H1 (cell line): ENCODE measurements at regions not wholly inside any gene's neighbourhood (a gene's known extent, or its start where the extent isn't known, plus 50 kb on each side); places are given as distances from the start of the nearest gene placed in this dataset.

Source experiments
- ASH2L ChIP-seq: fragments of 200-600, 300-600 bp; sonication (generic); IDR thresholded peaks from one replicate; pipeline ENCODE4 v1.7.1; 2017; ENCODE audit warnings: low read length
- EZH2 ChIP-seq: fragments of 200-600 bp; sonication (generic); IDR thresholded peaks from 2 replicates; pipeline ENCODE4 v1.7.1; 2012; ENCODE audit warnings: low read depth, mild to moderate bottlenecking, moderate library complexity, low read length, inconsistent platforms; ENCODE audit not compliant: severe bottlenecking
- JUND ChIP-seq: IDR thresholded peaks from 2 replicates; pipeline ENCODE4 v1.6.1; 2011; ENCODE audit warnings: mild to moderate bottlenecking, improper control_type of control experiment, low read length
- MAFK ChIP-seq: IDR thresholded peaks from 2 replicates; pipeline ENCODE4 v1.6.1; 2012; ENCODE audit warnings: low read depth, mild to moderate bottlenecking, improper control_type of control experiment, low read length
- NRF1 ChIP-seq: IDR thresholded peaks from 2 replicates; pipeline ENCODE4 v1.6.1; 2011; ENCODE audit warnings: mild to moderate bottlenecking, low read depth, low read length, improper control_type of control experiment
- POLR2AphosphoS5 ChIP-seq: IDR thresholded peaks from 2 replicates; pipeline ENCODE4 v1.6.1; 2011; ENCODE audit warnings: low read depth, low read length
- SP2 ChIP-seq: IDR thresholded peaks from 2 replicates; pipeline ENCODE4 v1.6.1; 2012; ENCODE audit warnings: mild to moderate bottlenecking, low read length, inconsistent platforms
- SP4 ChIP-seq: IDR thresholded peaks from 2 replicates; pipeline ENCODE4 v1.6.1; 2012; ENCODE audit warnings: low read length, inconsistent platforms
- TAF1 ChIP-seq: IDR thresholded peaks from 2 replicates; pipeline ENCODE4 v1.6.1; 2011; ENCODE audit warnings: mild to moderate bottlenecking, low read depth, low read length
- TCF12 ChIP-seq: IDR thresholded peaks from 2 replicates; pipeline ENCODE4 v1.6.1; 2011; ENCODE audit warnings: low read depth, mild to moderate bottlenecking, low read length
- TF ChIP-seq, protein P1 (sequence below), 3 experiments: IDR thresholded peaks; 1 replicate in 2 of 3; 2 replicates in 1 of 3; pipeline versions ENCODE4 v1.5.1 to v1.6.1; 2011; ENCODE audit warnings: low read length in 3 of 3, mild to moderate bottlenecking in 3 of 3, inconsistent platforms in 2 of 3, low read depth in 1 of 3, moderate library complexity in 1 of 3; ENCODE audit not compliant: insufficient read depth in 1 of 3; ENCODE audit errors: control extremely low read depth in 1 of 3
- TF ChIP-seq, protein P2 (sequence below): IDR thresholded peaks from 2 replicates; pipeline ENCODE4 v1.6.1; 2011; ENCODE audit warnings: low read depth, mild to moderate bottlenecking, low read length; ENCODE audit not compliant: insufficient read depth

- TF ChIP-seq, protein P1, sequence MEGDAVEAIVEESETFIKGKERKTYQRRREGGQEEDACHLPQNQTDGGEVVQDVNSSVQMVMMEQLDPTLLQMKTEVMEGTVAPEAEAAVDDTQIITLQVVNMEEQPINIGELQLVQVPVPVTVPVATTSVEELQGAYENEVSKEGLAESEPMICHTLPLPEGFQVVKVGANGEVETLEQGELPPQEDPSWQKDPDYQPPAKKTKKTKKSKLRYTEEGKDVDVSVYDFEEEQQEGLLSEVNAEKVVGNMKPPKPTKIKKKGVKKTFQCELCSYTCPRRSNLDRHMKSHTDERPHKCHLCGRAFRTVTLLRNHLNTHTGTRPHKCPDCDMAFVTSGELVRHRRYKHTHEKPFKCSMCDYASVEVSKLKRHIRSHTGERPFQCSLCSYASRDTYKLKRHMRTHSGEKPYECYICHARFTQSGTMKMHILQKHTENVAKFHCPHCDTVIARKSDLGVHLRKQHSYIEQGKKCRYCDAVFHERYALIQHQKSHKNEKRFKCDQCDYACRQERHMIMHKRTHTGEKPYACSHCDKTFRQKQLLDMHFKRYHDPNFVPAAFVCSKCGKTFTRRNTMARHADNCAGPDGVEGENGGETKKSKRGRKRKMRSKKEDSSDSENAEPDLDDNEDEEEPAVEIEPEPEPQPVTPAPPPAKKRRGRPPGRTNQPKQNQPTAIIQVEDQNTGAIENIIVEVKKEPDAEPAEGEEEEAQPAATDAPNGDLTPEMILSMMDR (IDR thresholded peaks at IDR 0.05; ENCODE audit: control extremely low read depth in 1 of 3, insufficient read depth in 1 of 3, low read depth in 1 of 3, low read length in 3 of 3): no peak
- TF ChIP-seq TAF1 (no peak), JUND (no peak), TCF12 (no peak), MAFK (no peak), SP4 (no peak), POLR2AphosphoS5 (no peak), EZH2 (no peak), ASH2L (no peak), SP2 (no peak), NRF1 (no peak)
- TF ChIP-seq, protein P2, sequence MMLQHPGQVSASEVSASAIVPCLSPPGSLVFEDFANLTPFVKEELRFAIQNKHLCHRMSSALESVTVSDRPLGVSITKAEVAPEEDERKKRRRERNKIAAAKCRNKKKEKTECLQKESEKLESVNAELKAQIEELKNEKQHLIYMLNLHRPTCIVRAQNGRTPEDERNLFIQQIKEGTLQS: no peak
These were observed 141.5 kb downstream of the C6orf118 start for GRCh38 chr6:165167861-165168260.
